HG03354 (cell line): ENCODE measurements at regions not wholly inside any gene's neighbourhood (a gene's known extent, or its start where the extent isn't known, plus 50 kb on each side); places are given as distances from the start of the nearest gene placed in this dataset.

Experiments used
- ATAC-seq: cut with Tn5 transposase; IDR thresholded peaks from one replicate; pipeline ENCODE4 v1.9.1; 2021; ENCODE audit warnings: mild to moderate bottlenecking; ENCODE audit not compliant: unreplicated experiment, poor library complexity, severe bottlenecking

DNA sequence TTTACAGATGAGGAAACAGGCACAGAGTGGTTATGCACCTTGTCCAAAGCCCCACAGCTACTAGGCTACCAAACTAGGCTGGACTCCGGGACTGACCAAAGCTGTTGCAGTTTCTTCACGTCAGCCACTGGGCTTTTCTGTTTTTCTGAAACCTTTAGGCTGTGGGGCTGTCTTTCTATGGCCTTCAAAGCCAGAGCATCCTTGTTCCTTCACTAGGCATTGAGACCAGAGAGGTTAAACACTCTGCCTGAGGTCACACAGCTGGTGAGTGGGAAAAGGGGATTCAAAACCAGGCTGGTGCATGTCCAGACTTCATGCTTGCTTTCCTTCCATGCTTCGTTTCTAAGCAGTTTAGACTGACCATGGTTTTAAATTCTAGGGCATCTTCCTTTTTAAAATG lies 97.5 kb upstream of the KCNG1 start:
- ATAC-seq, result no peak

- no peak for ATAC-seq
Observed at GRCh38 chr20:51119914-51120313, 97.0 kb upstream of the KCNG1 start.

- no peak for ATAC-seq
Observed at GRCh38 chr20:51118985-51119527, 96.1 kb upstream of the KCNG1 start.

GRCh38 chr20:51118216-51118615 lies 95.3 kb upstream of the KCNG1 start:
- no peak for ATAC-seq

DNA sequence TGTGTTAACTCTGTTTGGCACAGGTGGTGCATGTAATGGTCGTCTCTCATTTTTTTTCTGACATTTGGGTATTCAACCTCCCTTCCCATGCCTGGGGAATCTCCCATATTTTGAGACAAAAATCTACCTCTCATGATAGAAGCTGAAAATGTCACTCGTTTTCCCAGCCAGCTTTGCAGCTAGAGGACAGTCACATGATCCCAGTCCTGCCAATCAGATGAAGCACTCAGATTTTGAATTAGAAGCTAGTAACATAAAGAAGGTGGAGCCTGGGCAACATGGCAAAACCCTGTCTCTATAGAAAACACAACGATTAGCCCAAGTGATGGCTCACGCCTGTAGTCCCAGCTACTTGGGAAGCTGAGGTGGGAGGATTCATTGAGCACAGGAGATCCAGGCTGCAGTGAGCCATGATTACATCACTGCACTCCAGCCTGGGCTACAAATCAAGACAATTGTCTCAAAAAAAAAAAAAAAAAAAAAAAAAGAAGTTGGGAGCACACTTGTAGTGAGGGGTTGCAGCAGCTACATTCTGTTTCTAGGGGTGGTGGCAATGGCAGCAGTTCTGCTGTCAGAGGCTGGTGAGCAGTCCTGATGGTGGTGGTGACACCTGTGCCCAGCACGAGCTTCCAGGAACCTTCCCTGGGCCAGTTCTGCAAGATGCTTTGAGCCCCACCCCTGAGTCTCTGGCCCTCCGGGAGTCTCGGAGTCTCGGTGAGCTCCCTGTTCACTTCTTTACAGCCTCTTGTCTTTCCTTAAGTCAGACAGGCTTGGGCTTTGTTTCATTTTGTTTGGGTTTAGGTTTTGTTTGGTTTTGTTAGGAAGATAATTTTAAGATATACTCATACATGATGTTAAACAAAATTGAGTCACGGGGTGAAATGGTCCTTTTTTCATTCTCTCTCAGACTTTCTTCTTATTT lies 94.1 kb upstream of the KCNG1 start:
- no peak for ATAC-seq

- no peak for ATAC-seq
Observed at GRCh38 chr20:51111290-51111689, 88.4 kb upstream of the KCNG1 start.

GRCh38 chr20:51108638-51109363 lies 85.9 kb upstream of the KCNG1 start:
- no peak for ATAC-seq

- no peak for ATAC-seq
Observed at GRCh38 chr20:51106011-51106410, 83.1 kb upstream of the KCNG1 start.

DNA sequence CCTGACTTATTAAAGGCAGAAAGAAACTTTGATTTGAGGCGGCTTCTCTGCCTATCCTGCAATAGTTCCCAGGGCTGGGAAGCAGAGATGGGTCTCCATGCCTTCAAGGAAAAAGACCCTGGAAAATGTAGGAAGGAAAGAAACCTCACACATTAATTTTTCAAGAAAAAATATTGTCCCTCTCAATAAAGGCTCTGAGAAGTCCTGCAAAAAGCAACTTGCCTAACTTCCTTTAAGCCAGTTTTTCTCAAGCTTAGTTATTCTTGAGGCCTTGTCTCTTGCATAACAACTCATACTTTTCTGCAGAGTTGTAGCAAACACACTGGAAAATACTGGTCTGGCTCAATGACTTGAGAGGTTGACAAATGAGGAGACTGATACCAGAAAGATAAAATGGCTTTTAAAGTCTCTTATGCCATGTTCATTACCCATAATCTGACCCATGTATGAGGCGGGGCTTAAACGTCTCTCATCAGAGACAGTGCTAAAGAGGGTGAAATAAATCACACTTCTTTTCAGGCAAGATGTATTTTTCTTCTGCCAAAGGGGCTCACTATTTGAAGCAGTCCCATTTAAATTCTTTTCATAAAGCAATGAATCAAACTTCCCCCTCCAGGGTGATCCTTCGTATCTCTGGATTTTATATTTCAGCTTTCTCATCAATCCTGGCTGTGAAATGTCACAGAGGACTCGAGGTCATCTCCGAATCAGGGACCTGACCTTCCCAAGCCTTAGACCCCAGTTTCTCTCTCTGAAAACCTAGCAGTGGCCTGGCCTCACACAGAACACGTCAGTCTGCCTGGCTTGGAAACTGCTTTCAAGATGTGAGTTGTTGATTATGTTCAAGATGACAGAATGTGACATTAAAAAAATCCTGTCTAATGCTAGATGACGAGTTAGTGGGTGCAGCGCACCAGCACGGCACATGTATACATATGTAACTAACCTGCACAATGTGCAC lies 82.3 kb upstream of the KCNG1 start:
- ATAC-seq, result no peak

DNA sequence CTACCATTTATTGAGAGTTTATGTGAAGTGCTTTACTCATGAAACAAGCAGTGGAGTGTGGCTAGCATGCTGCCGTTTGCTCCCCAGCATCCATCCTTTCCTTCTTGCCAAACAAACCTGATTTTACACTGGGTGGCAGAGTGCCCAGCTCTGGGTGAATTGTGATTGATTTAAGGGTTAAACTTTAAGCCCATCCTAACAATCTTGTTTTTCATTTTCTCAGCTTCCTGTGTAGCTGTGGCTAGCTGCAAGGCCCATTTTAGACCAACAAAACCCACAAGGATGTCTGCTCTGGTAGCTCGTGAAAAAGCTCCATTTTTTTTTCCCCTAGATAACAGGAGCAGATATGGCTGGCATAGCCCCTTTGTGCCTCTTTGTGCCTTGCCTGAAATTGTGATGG lies 77.7 kb upstream of the KCNG1 start:
- ATAC-seq, result no peak

- ATAC-seq, result no peak
Observed at GRCh38 chr20:51098284-51098810, 75.4 kb upstream of the KCNG1 start.

DNA sequence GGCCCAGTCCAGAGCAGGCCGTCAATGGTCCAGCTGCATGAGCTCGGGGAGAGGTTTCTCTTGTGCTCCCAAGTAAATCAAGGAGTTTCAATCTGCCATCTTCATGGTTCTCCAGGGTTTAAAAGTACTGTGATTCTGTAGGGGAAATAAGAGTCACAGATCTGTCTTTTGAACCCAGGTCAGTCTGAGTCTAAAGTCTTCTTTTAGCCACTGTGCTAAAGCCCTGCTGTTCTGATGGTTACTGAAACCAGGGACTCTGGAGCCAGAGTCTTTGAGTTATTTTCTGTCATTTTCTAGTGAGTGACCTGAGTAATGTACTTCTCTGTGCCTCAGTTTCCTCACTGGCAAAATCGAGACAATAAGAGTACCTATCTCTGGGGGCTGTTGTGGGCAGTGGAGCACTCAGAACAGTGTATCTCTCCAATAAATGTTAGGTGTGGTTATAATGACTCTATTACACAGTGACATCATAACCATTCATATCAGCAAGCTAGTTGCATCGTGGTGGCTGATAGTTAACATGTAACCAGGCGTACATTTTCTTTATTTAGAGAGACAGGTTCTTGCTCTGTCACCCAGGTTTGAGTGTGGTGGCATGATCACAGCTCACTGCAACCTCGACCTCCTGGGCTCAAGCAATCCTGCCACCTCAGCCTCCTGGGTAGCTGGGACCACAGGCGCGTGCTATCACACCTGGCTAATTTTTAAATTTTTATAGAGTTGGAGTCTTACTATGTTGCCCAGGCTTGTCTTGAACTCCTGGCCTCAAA lies 74.6 kb upstream of the KCNG1 start:
- no peak for ATAC-seq

- ATAC-seq, result no peak
Observed at GRCh38 chr20:51096582-51097267, 73.8 kb upstream of the KCNG1 start.

GRCh38 chr20:51095633-51096521 lies 73.0 kb upstream of the KCNG1 start:
- no peak for ATAC-seq

- ATAC-seq, result no peak
Observed at GRCh38 chr20:51094221-51094620, 71.3 kb upstream of the KCNG1 start.

GRCh38 chr20:51093240-51093763 lies 70.4 kb upstream of the KCNG1 start:
- no peak for ATAC-seq

DNA sequence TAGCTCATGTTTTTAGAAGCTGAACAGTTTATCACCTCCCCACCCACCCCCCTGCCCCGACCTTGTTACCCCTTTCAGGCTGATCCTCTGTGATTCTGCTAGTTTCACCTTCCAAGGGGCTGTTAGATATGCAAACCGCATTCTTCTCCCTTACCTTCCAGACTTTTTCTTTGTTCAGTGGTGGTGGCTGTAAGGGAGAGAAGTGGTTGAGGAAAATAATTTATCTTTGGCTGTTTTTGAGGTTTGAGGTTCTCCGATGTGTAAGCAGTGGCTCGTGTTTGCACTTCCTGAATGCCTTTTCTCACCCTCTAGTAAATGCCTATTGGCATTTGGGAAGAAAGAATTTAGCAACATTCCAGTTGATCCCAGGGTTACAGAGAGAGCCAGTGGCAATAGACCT lies 69.4 kb upstream of the KCNG1 start:
- no peak for ATAC-seq
